Adrenal gland (tissue), 9 donors: ENCODE measurements at regions not wholly inside any gene's neighbourhood (a gene's known extent, or its start where the extent isn't known, plus 50 kb on each side); places are given as distances from the start of the nearest gene placed in this dataset.

Source experiments
- DNase-seq, 7 donors: peaks; one replicate each; pipeline ENCODE4 v3.0.0-alpha.2; 2019 to 2020
- H3K27ac ChIP-seq, 5 donors: fragments of 200-600 bp; sonication (generic) in 4 of 5; 1 replicate in 3 of 5; 2 replicates in 2 of 5; pipeline versions ENCODE4 v1.5.1 to v1.8.0; 2016 to 2020; ENCODE audit warnings: mild to moderate bottlenecking in 1 of 5
- H3K27me3 ChIP-seq: fragments of 200-600 bp; 2 replicates; pipeline ENCODE4 v1.8.0; 2021
- H3K36me3 ChIP-seq, 2 donors: fragments of 200-600 bp; replicated peaks in 1 of 2; 1 replicate in 1 of 2; 2 replicates in 1 of 2; pipeline versions ENCODE4 v1.5.1 to v1.8.0; 2018 to 2022
- H3K4me1 ChIP-seq, 2 donors: fragments of 200-600 bp; replicated peaks in 1 of 2; 1 replicate in 1 of 2; 2 replicates in 1 of 2; pipeline versions ENCODE4 v1.5.1 to v1.8.0; 2018 to 2021
- H3K4me3 ChIP-seq, 4 donors: fragments of 200-600 bp; sonication (generic) in 3 of 4; one replicate each; pipeline ENCODE4 v1.5.1; 2016 to 2018
- H3K9me3 ChIP-seq, 3 donors: fragments of 200-600 bp; sonication (generic) in 1 of 3; replicated peaks in 1 of 3; 1 replicate in 2 of 3; 2 replicates in 1 of 3; pipeline versions ENCODE4 v1.5.1 to v1.8.0; 2016 to 2021
- POLR2A ChIP-seq, 2 donors: fragments of 450-650 bp; IDR thresholded peaks; one replicate each; pipeline ENCODE4 v1.6.1; 2017; ENCODE audit warnings: antibody characterized with exemption in 2 of 2, mild to moderate bottlenecking in 2 of 2, moderate library complexity in 1 of 2
- WGBS, 4 donors: extraction: QIAGEN DNeasy Blood & Tissue Kit in 2 of 4; methylation state at CpG; one replicate each; pipeline versions ENCODE4 v1.1.5 to v1.1.7; 2013 to 2017; 5-methylcytosine and 5-hydroxymethylcytosine counted together
- intact Hi-C, 2 donors: fragments of 100-400 bp; cut with DNase I; formaldehyde crosslinking; loops; one replicate each; pipeline versions ENCODE4 v1.14.1 to v1.15.0; 2022 to 2023
- TF ChIP-seq, protein P1 (sequence below), 6 experiments: fragments of 450-650 bp in 4 of 6; fragments of 200-600 bp in 2 of 6; sonication (generic) in 1 of 6; IDR thresholded peaks; 1 replicate in 5 of 6; 2 replicates in 1 of 6; pipeline versions ENCODE4 v1.5.1 to v1.8.0; 2016 to 2021; ENCODE audit warnings: antibody characterized with exemption in 6 of 6, mild to moderate bottlenecking in 2 of 6, moderate library complexity in 1 of 6
- donor health status: healthy with polysubstance abuse.
- donor health status: Bipolar disorder and iron deficiency.
- donor health status: DM: yes; HTN: yes; CAD: no.
- donor health status: DM: no; HTN: no; CAD: no.
- donor health status: DM: no; HTN: no; CAD: no.

GRCh38 chr10:6958711-6959110 lies 378.6 kb upstream of the PRKCQ start:
- no peaks in the 10 kb centered on the region for H3K36me3 ChIP-seq
- WGBS, 4 donors = 84 to 92% (median 90%) methylated on average over 1 of the region's 1 CpG
- intact Hi-C loops = no loop called here
- no peak for DNase-seq
- no peak overlapping the region for H3K27ac ChIP-seq
- H3K27me3 ChIP-seq = no peaks in the 10 kb centered on the region
- TF ChIP-seq POLR2A (IDR thresholded peaks at IDR 0.05) = no peak
- TF ChIP-seq, protein P1, sequence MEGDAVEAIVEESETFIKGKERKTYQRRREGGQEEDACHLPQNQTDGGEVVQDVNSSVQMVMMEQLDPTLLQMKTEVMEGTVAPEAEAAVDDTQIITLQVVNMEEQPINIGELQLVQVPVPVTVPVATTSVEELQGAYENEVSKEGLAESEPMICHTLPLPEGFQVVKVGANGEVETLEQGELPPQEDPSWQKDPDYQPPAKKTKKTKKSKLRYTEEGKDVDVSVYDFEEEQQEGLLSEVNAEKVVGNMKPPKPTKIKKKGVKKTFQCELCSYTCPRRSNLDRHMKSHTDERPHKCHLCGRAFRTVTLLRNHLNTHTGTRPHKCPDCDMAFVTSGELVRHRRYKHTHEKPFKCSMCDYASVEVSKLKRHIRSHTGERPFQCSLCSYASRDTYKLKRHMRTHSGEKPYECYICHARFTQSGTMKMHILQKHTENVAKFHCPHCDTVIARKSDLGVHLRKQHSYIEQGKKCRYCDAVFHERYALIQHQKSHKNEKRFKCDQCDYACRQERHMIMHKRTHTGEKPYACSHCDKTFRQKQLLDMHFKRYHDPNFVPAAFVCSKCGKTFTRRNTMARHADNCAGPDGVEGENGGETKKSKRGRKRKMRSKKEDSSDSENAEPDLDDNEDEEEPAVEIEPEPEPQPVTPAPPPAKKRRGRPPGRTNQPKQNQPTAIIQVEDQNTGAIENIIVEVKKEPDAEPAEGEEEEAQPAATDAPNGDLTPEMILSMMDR (IDR thresholded peaks at IDR 0.05) = no peak
- H3K9me3 ChIP-seq = no peaks in the 10 kb centered on the region
- H3K4me3 ChIP-seq = no peak overlapping the region
- H3K4me1 ChIP-seq = no peaks in the 10 kb centered on the region

DNA sequence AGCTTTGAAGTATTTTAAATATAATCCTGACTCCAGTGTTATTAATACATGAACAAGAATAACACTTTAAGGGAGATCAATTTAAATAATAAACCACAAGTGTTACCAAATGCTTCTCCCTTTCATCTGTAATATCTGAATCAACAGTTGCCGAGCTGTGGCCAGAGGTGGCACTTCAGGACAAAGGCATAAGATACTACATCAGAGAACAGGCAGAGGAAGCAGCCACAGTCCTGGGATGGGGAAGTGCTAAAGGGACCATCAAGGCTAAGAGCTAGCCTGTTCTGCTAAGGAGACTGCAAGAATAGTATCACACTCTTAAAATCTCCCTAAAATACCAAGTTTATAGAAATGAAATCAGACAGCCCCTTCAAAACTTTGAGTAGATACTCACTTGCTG lies 378.2 kb upstream of the PRKCQ start:
- Histone ChIP-seq H3K9me3 (no peaks in the 10 kb centered on the region), H3K4me3 (no peak overlapping the region), H3K4me1 (no peaks in the 10 kb centered on the region), H3K27ac (no peak overlapping the region), H3K27me3 (no peaks in the 10 kb centered on the region), H3K36me3 (no peaks in the 10 kb centered on the region)
- intact Hi-C loops = no loop called here
- TF ChIP-seq, protein P1 (IDR thresholded peaks at IDR 0.05) = no peak
- TF ChIP-seq POLR2A (IDR thresholded peaks at IDR 0.05) = no peak
- DNase-seq = peak in 1 of 7 donors; percentile 3
- WGBS, 4 donors = 10 to 26% (median 24%) methylated on average over 1 of the region's 1 CpG

DNA sequence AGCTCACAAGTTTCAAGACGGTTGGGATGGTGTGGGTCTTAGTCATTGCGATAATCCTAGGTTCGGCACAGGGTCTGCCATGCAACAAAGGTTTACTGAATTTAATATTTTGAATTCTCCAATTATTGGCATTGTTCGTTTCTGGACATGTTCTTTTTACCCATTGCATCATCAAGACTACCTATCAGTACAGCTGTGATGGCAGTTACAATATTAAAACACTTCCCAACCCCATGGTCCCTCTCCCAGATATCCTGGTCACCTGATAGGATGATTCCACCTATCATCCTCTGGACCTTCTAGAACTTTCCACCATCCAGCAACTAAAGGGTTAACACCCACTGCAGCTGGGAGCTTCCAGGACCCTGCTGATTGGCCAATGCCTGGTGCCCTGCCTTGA lies 377.8 kb upstream of the PRKCQ start:
- Histone ChIP-seq H3K4me1 (no peaks in the 10 kb centered on the region), H3K9me3 (no peaks in the 10 kb centered on the region), H3K36me3 (no peaks in the 10 kb centered on the region), H3K27me3 (no peaks in the 10 kb centered on the region), H3K4me3 (no peak overlapping the region), H3K27ac (no peak overlapping the region)
- 63 to 92% (median 71%) methylated on average over 4 of the region's 4 CpGs for WGBS, 4 donors
- intact Hi-C loops = no loop called here
- TF ChIP-seq POLR2A (IDR thresholded peaks at IDR 0.05) = no peak
- TF ChIP-seq, protein P1 (IDR thresholded peaks at IDR 0.05) = no peak
- no peak for DNase-seq

- H3K9me3 ChIP-seq = no peaks in the 10 kb centered on the region
- H3K4me1 ChIP-seq = no peaks in the 10 kb centered on the region
- no peaks in the 10 kb centered on the region for H3K27me3 ChIP-seq
- no peak overlapping the region for H3K27ac ChIP-seq
- intact Hi-C loops = no loop called here
- TF ChIP-seq, protein P1 (IDR thresholded peaks at IDR 0.05) = no peak
- TF ChIP-seq POLR2A (IDR thresholded peaks at IDR 0.05) = no peak
- H3K4me3 ChIP-seq = no peak overlapping the region
- 72 to 87% (median 77%) methylated on average over 3 of the region's 3 CpGs for WGBS, 4 donors
- no peak for DNase-seq
- no peaks in the 10 kb centered on the region for H3K36me3 ChIP-seq
These were observed 376.5 kb upstream of the PRKCQ start for GRCh38 chr10:6956562-6956961.
